Hepatocyte (in vitro differentiated cells): ENCODE measurements at regions not wholly inside any gene's neighbourhood (a gene's known extent, or its start where the extent isn't known, plus 50 kb on each side); places are given as distances from the start of the nearest gene placed in this dataset.
"Not testable (repeated sequence)": the region's sequence is repeated elsewhere in the genome, so short reads cannot be mapped to it uniquely, and the experiment has no call there.

Source experiments
- DNase-seq: peaks from one replicate; pipeline ENCODE4 v3.0.0-alpha.2; 2016; ENCODE audit warnings: low spot score
- H2AFZ ChIP-seq: fragments of 200-600 bp; sonication (generic); 2 replicates; pipeline ENCODE4 v1.6.0; 2016; ENCODE audit warnings: antibody characterized with exemption, mild to moderate bottlenecking
- H3K27ac ChIP-seq: fragments of 200-600 bp; sonication (generic); 2 replicates; pipeline ENCODE4 v1.5.1; 2016; ENCODE audit warnings: mild to moderate bottlenecking
- H3K27me3 ChIP-seq: fragments of 200-600 bp; sonication (generic); 2 replicates; pipeline ENCODE4 v1.6.1; 2016
- H3K36me3 ChIP-seq: fragments of 200-600 bp; sonication (generic); replicated peaks from 2 replicates; pipeline ENCODE4 v1.5.1; 2016; ENCODE audit warnings: low read depth; ENCODE audit not compliant: insufficient read depth
- H3K4me1 ChIP-seq: fragments of 200-600 bp; sonication (generic); 2 replicates; pipeline ENCODE4 v1.5.1; 2016; ENCODE audit warnings: mild to moderate bottlenecking, moderate library complexity; ENCODE audit not compliant: insufficient read depth
- H3K4me2 ChIP-seq: fragments of 200-600 bp; sonication (generic); 2 replicates; pipeline ENCODE4 v1.6.0; 2016
- H3K4me3 ChIP-seq: fragments of 200-600 bp; sonication (generic); 2 replicates; pipeline ENCODE4 v1.5.1; 2016; ENCODE audit warnings: mild to moderate bottlenecking
- H3K79me2 ChIP-seq: fragments of 200-600 bp; sonication (generic); 2 replicates; pipeline ENCODE4 v1.6.0; 2017; ENCODE audit warnings: mild to moderate bottlenecking
- H3K9me2 ChIP-seq: fragments of 200-600 bp; sonication (generic); replicated peaks from 2 replicates; pipeline ENCODE4 v1.6.0; 2017; ENCODE audit warnings: mild to moderate bottlenecking; ENCODE audit not compliant: insufficient read depth
- H3K9me3 ChIP-seq: fragments of 200-600 bp; sonication (generic); 2 replicates; pipeline ENCODE4 v1.5.1; 2016; ENCODE audit warnings: low read depth, mild to moderate bottlenecking
- H4K20me1 ChIP-seq: fragments of 200-600 bp; sonication (generic); 2 replicates; pipeline ENCODE4 v1.6.0; 2016; ENCODE audit warnings: mild to moderate bottlenecking; ENCODE audit not compliant: insufficient read depth, poor library complexity, severe bottlenecking
- CTCF ChIP-seq: fragments of 200-600 bp; sonication (generic); IDR thresholded peaks from 2 replicates; pipeline ENCODE4 v1.5.1; 2016; ENCODE audit warnings: antibody characterized with exemption, mild to moderate bottlenecking; ENCODE audit not compliant: poor library complexity
- EZH2 ChIP-seq: fragments of 200-600 bp; sonication (generic); IDR thresholded peaks from 2 replicates; pipeline ENCODE4 v1.6.1; 2016; ENCODE audit warnings: antibody characterized with exemption, mild to moderate bottlenecking, borderline replicate concordance
- EZH2phosphoT487 ChIP-seq: fragments of 200-600 bp; sonication (generic); IDR thresholded peaks from one replicate; pipeline ENCODE4 v1.6.1; 2018; ENCODE audit warnings: antibody characterized with exemption, mild to moderate bottlenecking, low read depth, moderate library complexity; ENCODE audit not compliant: unreplicated experiment, severe bottlenecking
- WGBS: methylation state at CpG from one replicate; pipeline ENCODE4 v1.1.6; 2016; ENCODE audit warnings: low lambda C conversion rate; ENCODE audit errors: missing lambda C conversion rate; 5-methylcytosine and 5-hydroxymethylcytosine counted together

GRCh38 chr17:69695646-69696045 lies 281.1 kb downstream of the MAP2K6 start:
- H4K20me1 ChIP-seq, result no peaks in the 10 kb centered on the region
- H3K9me2 ChIP-seq, result no peaks in the 10 kb centered on the region
- no peaks in the 10 kb centered on the region for H3K79me2 ChIP-seq
- H3K4me1 ChIP-seq, result no peaks in the 10 kb centered on the region
- H3K4me2 ChIP-seq, result no peak overlapping the region
- H3K9me3 ChIP-seq, result no peaks in the 10 kb centered on the region
- no peak overlapping the region for H3K4me3 ChIP-seq
- WGBS, result 97% methylated on average over 7 of the region's 7 CpGs
- H3K36me3 ChIP-seq, result no peaks in the 10 kb centered on the region
- no peak overlapping the region for H3K27ac ChIP-seq
- H2AFZ ChIP-seq, result no peak overlapping the region
- no peak for TF ChIP-seq EZH2phosphoT487
- no peak for TF ChIP-seq CTCF
- TF ChIP-seq EZH2, result no peak
- no peak for DNase-seq
- no peaks in the 10 kb centered on the region for H3K27me3 ChIP-seq

GRCh38 chr17:69696650-69697049 lies 282.2 kb downstream of the MAP2K6 start:
- Histone ChIP-seq H4K20me1 (no peaks in the 10 kb centered on the region), H3K27ac (no peak overlapping the region), H3K9me3 (no peaks in the 10 kb centered on the region), H2AFZ (no peak overlapping the region), H3K27me3 (no peaks in the 10 kb centered on the region), H3K4me3 (no peak overlapping the region), H3K4me1 (no peaks in the 10 kb centered on the region), H3K36me3 (no peaks in the 10 kb centered on the region), H3K4me2 (no peak overlapping the region), H3K79me2 (no peaks in the 10 kb centered on the region), H3K9me2 (no peaks in the 10 kb centered on the region)
- DNase-seq, result no peak
- TF ChIP-seq EZH2 (no peak), CTCF (no peak), EZH2phosphoT487 (no peak)
- WGBS, result 76% methylated on average over 1 of the region's 1 CpG

GRCh38 chr17:69698352-69698751 lies 283.9 kb downstream of the MAP2K6 start:
- H3K9me3 ChIP-seq, H4K20me1 ChIP-seq, H3K36me3 ChIP-seq, H3K4me1 ChIP-seq, H3K4me2 ChIP-seq, H3K27me3 ChIP-seq, H2AFZ ChIP-seq, H3K4me3 ChIP-seq, H3K27ac ChIP-seq, H3K79me2 ChIP-seq, DNase-seq, H3K9me2 ChIP-seq: not testable (repeated sequence)

- WGBS, result 57% methylated on average over 1 of the region's 1 CpG
- H3K9me3 ChIP-seq, result no peaks in the 10 kb centered on the region
- H4K20me1 ChIP-seq, result no peaks in the 10 kb centered on the region
- H3K36me3 ChIP-seq, result no peaks in the 10 kb centered on the region
- TF ChIP-seq EZH2 (no peak), CTCF (no peak), EZH2phosphoT487 (no peak)
- H3K4me3 ChIP-seq, result no peak overlapping the region
- no peaks in the 10 kb centered on the region for H3K4me1 ChIP-seq
- H3K4me2 ChIP-seq, result no peak overlapping the region
- no peak for DNase-seq
- H3K9me2 ChIP-seq, result no peaks in the 10 kb centered on the region
- H3K27me3 ChIP-seq, result no peaks in the 10 kb centered on the region
- H3K79me2 ChIP-seq, result no peaks in the 10 kb centered on the region
- H2AFZ ChIP-seq, result no peak overlapping the region
- no peak overlapping the region for H3K27ac ChIP-seq
These were observed 287.6 kb downstream of the MAP2K6 start for GRCh38 chr17:69702078-69702477.
